ENCODE measurements at regions not wholly inside any gene's neighbourhood (a gene's known extent, or its start where the extent isn't known, plus 50 kb on each side); places are given as distances from the start of the nearest gene placed in this dataset.
"Not testable (repeated sequence)": the region's sequence is repeated elsewhere in the genome, so short reads cannot be mapped to it uniquely, and the experiment has no call there.

DNA sequence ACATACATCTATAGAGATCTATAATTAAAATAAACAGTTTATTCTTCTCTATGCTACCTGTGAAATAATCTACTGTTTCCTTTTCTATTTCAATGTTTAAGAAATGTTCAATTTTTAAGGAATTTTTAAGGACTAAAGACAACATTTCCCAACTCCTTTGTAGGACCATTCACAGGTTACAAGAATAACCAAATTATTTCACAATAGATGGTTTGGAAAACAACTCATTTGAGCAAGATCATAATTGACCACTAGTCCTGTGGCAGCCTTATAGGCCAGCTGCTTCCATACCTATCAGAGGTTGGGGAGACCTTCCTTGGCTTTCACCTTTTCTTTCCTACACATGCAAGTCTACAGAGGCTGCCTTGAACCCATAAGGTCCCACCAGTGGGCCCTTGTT, 193.7 kb downstream of the TTC39B start:
- DNase-seq, result no peak

DNA sequence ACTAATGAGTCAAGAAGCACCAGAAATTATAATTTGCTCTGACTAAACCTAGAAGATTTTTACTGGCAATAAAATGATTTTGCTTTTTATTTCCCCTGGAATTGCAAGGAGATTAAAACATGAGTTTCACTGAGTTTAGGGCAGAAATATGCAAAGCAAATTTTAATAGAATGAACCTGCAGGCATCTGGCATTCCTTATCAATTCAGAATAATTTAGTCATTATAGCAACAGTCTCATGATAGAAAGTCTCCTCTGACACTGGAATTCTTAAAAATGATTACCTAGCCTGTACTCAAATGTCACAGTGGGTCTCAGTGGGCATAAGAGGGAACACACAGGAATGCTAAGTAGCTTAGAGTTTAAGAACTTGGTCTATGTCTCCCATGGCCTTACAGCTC, 195.9 kb downstream of the TTC39B start:
- no peak for DNase-seq

DNA sequence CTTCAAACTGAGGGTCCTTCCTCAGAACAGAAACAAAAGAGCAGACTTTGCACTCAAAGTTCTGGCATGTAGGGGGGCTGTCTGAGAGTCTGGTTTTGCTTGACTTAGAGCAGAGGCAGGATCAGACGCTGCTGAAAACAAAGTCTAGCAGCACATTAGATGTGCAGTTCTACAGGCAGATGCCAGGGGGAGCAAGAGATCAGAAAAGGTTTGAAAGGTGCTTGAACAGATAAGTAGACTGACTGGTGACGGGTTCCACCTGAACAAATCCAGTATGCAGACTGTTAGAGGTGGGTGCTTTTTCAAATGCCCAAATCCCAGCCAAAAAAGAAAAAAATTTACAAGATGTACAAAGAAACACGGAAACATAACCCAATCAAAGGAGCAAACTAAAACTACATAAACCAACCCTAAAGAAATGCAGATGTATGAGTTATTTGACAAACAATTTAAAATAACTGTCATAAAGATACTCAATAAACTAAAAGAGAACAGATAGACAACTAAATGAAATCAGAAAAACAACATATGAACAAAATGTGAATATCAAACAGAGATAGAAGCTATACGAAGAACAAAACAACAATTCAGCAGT, 194.7 kb upstream of the FREM1 start:
- no peak for DNase-seq

DNA sequence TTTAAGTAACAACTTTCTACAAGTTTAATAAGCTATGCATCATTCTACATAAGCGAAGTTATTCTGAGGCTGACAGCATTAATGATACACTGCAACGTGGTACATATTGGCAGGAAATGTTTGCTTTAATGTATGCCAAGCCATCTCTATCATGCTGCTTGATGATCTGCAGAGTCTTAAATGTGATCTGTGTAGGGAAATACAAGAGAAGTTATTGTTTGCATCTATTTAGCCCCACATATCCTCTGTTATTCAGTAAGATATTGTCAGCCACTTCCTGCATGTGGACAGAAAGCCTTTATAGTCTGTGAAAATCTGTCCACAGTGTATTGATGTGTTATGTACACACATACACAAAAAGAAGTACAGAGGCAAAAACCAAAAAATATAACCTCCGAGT, 193.1 kb upstream of the FREM1 start:
- no peak for DNase-seq

DNA sequence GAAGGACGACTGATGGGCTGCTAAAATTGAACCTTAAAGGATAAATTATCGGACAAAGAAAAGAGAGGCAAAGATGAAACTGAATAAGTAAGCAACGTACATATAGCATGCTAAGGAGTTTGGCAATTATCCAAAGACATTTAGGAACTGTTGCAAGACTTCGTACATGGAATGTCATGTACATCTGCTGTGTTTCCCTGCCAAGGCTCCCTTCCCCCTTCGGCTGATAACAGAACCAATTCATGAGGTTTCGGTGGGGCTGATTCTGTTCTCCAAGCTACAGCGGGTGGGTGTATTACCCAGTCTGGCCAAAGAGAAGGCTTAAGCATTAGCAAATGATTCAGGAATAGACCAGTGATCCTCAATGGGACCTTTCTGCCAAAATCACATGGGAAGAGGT, 190.9 kb upstream of the FREM1 start:
- DNase-seq, result peak; percentile 51

DNA sequence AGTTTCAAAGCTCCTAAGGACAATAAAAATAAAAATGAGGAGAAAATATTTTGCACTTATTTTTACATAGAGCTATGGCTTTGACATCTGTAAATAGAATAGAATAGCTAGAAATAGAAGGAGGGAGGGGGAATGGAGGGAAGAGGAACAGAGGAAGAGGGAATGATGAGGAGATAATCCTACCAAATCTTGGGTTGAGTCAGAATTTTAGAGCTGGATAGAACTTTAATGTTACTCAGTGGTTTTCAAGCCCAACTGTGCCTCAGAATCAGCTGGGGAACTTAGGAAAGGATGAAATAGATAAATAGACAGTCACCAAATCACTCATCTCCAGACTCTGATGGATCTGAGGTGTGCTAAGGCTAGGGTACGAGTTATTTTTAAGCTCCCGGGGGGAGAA, 190.3 kb upstream of the FREM1 start:
- no peak for DNase-seq

DNA sequence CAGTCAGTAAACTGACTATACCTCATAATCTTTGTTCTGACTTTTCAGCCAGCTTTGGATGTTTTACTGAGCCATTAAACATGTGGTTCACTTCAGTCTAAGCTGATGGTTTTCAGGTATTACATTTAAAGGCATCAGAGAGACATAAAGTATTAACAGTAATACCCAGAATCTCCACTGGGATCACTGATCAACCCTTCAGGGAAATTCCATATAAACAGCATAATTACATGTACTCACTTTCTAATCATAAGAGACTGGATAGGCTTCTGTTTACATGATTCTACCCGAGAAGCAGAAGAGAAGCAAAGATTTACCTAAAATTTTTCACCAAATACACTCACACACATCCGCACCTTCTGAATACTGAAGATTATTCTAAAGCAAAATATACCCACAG, 186.7 kb upstream of the FREM1 start:
- DNase-seq, result no peak

DNA sequence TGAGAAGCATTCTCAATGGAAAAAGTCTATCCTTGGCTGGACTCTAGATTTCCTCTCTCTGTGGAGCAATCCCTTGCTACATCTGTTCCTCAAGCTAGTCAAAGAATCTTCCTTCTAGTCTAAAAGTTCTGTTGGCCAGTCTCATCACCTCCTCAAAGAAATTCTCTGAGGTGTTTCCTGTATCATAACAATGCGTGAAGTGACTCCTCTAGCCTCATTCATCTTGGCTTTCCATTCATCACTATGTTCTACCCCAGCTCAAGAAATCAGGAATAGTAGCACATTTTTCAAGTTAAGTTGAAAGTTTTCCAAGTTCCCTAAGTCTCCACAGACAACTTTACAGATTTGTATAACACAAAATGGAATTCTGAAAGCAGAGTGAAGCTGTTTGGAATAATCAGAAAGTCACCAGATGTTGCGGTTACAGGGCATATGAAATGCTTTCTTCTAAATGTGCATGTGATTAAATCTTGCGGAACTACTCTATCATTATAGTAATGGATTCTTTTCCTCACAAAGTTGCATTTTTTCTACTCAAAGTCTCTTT, 176.6 kb upstream of the FREM1 start:
- no peak for DNase-seq

DNA sequence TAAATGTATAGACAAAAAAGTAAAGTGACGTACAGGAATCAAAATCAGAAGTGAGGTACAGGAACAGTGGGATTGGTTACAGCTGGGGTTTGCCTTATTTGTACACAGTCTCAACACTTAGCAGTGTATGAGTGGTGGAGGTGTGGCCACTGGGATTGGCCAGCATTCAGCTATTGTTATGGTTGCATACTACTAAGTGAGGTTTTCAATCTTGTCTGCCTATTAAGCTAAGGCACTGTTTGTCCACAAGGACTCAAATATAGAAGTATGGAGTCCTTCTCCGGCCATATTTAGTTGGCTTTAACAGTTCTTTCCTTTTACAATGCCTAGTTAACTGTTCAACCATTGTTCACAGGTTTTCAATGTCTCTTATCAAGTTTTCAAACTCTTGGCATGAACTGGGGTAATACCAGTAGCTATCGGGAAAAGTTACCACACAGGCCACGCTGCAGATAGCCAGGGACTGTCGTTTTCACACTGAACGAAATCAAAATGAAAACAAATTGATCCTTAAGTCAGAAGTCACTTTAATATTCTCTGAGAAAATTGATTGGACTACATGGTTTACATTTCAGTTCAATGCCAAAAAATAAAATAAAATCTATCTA, 176.0 kb upstream of the FREM1 start:
- DNase-seq, result peak; percentile 62

DNA sequence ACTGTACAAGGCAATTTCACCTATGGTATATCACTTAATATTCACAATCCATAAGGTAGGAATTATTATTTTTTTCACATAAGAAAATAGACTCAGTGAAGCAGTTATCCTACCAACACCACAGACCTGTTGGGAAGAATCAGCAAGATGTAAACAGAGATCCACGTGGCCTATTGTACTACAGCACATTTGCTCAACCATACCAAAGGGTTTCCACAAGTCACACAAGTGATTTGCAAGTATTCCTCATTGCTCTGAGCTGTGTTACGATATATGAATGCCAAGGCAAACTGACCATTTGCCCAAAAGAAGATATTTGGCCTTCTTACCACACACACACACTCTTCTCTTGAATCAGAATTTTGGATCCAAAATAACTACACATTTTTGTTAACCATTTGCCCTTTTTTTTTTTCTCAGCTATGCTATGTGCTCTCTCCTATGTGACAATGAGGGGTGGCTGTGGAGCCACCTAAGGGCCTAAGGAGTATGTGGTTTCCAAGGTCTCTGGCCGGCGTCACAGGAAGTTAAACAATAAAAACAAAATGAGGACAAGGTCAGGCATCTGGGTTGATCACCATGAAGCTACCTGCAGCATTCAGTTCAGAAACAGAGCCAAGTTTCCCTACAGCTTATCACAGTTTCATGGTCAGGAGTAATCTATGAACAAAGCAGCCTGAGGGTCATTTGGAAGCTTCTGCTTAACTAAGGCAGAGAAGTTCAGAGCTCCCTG, 171.0 kb upstream of the FREM1 start:
- DNase-seq, result no peak

DNA sequence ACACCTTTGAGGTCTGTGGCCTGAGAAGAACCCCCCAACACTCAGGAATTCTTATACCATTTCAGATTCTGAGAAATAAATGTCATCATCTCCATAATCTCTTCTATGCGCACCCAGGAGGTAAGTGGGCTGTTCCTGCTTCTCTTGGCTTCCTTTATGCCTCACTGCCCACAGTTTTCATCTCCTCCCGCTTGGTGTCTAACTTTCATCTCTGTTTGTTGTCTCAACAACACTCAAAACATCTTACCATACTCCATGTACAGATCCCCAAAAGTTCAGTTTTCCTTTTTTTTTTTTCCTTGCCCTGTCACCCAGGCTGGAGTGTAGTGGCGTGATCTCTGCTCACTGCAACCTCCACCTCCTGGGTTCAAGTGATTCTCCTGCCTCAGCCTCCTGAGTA, 170.2 kb upstream of the FREM1 start:
- no peak for DNase-seq

DNA sequence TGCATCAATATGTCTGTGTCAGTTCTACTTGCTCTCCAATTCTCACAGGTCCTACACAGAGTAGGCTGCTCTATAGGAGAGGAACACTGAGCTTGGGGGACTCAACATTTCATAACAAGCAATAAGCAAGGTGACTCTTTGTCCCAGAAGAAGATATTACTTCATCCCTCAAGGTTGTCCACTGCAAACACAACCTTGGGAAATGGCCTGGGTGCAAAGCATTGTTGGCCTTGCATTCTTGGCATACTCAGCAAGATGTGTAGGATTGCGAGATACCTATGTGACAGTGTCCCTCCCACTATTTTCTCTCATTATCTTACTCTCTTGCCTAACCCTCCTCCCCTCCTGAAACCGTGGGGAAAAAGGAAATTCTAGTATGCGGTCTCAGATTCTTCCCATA, 169.8 kb upstream of the FREM1 start:
- DNase-seq, result no peak

DNA sequence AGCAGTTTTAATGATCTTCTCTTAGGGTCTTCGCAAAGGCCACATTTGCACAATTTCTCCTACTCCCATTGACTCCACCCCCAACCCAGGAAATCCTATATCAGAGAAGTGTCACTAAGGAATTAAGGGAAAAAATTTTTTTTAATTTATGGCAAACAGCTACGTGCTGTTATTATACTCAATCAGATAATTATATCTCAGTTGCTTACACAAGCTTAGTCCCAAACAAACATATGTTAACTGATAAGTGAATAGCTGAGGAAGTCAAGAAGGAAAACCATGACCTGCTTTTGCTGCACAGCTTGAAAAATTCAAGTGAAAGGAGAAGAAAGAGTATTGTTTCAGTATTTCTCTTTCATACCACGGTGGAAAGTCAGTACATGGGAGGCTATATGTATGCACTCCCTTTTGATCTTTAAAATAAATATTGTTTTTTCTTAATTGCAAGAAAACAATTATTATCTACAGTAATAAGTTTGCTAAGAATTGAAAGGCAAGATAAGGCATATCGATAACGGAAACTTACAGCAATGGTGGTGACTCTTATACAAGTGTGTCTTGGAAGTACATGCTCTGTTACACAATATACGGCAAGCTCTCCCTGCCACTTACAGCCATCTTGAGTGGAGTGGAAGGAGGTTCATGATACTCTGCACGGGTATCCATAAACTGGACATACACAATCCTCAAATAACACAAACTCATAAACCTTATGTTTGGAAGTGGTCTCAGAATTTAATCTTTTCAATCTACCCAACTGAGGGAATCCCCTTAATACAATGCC, 167.9 kb upstream of the FREM1 start:
- no peak for DNase-seq

DNA sequence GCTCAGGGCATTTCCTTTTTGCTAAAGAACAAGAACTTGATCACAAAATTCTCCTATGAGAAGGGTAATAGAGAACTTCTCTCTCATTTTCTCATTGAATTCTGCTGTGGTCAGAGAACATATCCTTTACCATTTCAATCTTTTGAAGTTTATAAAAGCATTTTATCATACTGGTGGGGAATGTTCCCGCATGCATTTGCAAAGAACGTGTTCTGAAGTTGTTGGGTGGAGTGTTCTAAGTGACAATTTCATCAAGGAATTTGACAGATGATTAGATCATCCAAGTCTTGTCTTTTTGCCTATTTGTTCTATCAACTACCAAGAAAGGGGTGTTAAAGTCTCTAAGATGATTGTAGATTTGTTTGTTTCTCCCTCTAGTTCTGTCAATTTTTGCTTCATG, 163.4 kb upstream of the FREM1 start:
- DNase-seq, result no peak

DNA sequence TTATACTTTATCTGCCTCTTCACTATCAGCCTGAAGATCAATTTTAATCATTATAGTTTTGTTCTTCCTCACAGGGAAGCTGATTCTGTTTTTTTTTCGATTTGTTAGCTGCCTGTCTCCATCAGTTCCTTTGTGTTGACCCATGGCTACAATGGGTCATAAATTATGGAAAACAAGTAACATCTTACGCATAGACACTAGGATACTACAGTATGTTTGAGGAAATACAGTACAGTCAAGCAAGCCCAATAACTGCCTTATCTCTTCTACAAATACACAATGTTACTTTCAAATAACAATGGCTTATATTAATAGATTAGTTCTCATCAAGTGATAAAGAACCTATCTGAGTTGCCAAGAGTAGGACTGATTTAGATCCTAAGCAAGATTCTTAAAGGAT, 160.5 kb upstream of the FREM1 start:
- DNase-seq, result no peak

DNA sequence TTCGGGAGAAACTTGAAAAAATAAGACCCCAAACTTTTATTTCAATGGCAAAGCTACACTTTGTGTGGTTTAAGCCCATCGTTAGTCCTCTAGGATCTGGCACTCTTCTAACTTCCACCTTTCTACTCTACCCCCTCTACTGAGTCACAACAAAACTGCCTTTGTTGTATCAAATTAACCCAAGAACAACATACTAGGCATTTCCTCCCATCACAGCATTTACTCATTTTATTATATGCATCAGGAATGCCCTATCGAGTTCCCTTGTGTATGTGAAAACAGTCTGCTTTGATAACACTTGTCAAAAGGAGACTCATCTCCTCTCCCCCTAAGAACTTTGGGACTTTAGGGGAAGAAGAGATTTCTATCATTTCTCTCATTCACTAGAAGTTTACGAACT, 158.9 kb upstream of the FREM1 start:
- DNase-seq, result no peak

DNA sequence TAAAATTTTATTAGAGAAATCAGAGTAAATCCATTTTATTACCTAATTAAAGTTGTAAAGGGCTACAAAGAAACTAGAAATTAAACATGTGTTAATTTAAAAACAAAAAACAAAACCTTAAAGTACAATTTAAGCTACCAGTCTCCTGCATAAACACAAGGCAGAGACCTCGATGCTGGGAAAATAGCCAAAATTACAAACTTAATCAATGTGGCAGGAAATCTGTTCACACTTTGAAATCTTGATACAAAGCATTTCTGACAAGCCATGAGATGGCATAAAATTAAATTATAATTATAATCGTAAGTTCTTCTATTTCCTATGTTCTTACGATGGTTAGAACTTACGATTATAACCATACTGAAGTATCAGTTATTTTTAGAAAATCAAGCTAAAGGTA, 158.0 kb upstream of the FREM1 start:
- DNase-seq, result no peak

DNA sequence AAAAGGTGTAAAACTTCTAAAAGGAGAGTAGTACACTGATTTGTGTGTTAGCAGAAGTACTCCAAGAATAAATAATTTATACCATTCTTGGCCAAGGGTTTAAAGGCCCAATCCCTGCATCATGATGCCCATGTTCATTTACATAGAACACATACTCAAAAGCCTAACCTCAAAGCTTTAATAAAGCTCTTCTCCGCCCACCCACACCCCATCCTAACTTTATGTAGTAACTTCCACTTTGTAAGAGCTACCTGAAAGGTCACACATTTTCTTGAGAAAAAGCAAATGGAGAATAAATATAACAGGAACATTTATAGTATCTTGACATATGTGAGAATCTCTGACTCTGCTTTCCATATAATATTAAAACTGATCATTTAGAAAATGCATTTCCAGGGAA, 148.8 kb upstream of the FREM1 start:
- DNase-seq, result no peak

DNA sequence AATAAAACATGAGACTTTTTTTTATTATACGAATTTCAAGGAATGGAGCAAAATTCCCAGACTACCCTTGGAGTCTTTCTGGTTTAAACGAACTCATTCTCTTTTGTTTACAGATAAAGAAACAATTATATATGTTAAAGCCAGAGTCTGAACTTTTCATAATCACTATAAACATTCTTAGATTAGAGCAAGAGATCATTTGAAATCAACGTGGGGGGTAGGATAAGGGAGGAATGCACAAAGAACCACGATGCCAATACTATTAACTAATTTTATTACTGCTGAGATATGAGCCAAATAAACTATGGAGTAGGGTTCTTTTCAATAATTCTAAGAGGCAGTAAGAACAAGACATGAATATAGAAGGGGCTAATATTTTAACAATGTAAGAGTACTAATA, 148.0 kb upstream of the FREM1 start:
- no peak for DNase-seq

DNA sequence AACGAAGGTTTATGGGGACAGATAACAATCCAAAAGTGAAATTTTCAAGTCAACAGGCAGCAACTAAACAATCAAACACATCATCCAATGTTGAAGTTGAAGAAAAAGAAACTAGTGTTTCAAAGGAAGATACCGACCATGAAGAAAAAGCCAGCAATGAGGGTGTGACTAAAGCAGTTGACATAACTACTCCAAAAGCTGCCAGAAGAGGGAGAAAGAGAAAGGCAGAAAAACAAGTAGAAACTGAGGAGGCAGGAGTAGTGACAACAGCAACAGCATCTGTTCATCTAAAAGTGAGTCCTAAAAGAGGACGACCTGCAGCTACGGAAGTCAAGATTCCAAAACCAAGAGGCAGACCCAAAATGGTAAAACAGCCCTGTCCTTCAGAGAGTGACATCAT, 145.1 kb upstream of the FREM1 start:
- not testable (repeated sequence) for DNase-seq

DNA sequence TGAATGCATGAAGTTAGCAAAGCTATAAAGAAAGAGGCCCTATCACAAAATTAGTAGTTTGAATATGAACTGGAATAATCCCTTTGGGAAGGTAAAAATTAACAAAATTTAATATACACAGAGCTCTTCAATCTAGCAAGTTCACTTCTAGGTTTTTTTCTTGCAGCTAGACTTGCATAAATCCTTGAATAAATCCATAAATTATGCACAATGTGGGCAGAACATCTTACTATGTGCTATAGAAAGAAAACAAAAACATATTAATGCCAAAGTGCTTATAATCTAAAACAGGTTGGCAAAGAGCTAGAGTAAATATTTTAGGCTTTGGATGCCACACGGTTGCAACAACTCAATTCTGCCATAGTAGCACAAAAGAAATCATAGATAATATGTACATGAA, 138.5 kb upstream of the FREM1 start:
- no peak for DNase-seq

DNA sequence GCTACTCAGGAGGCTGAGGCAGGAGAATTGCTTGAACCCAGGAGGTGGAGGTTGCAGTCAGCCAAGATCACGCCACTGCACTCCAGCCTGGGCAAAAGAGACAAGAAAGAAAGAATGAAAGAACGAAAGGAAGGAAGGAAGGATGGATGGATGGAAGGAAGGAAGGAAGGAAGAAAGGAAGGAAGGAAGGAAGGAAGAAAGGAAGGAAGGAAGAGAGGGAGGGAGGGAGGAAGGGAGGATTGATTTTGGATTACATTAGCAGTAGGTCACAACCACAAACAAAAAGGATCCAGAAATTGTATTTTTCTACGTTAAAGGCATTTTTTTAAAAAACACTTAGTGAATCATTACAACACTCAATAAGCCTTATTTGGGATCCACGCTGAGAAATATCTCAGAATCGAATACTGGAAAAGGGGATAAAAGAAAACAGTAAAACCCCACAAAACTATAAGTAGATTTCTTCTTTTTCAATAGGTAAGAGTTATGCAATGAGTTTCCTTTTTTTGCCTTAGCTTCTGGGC, 136.9 kb upstream of the FREM1 start:
- DNase-seq, result no peak

DNA sequence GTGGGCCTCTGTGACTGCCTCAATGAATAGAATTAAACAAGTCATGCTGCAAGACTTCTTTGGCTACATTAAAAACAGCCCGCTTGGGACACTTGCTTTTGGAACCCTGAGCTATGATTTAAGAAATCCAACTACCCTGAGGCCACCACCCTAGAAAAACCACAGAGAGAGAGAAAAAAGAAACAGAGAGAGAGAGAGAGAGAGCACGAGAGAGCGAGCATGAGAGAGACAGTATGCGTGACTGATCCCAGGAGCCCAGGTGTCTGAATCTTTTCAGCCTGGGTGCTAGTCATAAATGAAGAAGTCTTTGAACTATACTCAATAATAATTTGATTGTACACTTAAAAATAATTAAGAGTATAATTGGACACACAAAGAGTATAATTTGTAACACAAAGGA, 123.1 kb upstream of the FREM1 start:
- DNase-seq, result no peak

Data from right forelimb (tissue), 1 donor.